ENCODE measurements at regions not wholly inside any gene's neighbourhood (a gene's known extent, or its start where the extent isn't known, plus 50 kb on each side); places are given as distances from the start of the nearest gene placed in this dataset.
"Not testable (repeated sequence)": the region's sequence is repeated elsewhere in the genome, so short reads cannot be mapped to it uniquely, and the experiment has no call there.

DNA sequence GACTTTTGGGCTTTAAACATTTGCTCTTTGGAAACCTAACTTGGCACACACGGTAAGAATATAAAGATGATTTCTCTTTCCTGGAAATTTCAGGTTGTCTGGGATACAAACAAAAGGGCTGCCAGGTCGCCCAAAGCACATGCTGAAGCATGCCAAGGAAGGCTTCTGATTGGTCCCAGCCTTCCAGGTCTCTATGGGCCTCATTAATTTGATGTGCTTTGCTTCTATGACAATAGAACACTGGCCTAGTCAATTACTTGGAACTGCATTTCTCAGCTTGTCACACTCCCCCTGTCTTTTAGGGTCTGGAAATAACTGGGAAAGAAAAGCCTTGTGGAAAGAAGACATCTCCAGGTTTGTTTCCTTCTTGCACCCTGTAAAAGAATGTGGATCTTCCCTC lies 228.9 kb downstream of the ADCYAP1 start:
- DNase-seq (ENCODE audit: insufficient read length, low spot score) (no peak), FAIRE-seq (no peak)
- TF ChIP-seq, protein P1, sequence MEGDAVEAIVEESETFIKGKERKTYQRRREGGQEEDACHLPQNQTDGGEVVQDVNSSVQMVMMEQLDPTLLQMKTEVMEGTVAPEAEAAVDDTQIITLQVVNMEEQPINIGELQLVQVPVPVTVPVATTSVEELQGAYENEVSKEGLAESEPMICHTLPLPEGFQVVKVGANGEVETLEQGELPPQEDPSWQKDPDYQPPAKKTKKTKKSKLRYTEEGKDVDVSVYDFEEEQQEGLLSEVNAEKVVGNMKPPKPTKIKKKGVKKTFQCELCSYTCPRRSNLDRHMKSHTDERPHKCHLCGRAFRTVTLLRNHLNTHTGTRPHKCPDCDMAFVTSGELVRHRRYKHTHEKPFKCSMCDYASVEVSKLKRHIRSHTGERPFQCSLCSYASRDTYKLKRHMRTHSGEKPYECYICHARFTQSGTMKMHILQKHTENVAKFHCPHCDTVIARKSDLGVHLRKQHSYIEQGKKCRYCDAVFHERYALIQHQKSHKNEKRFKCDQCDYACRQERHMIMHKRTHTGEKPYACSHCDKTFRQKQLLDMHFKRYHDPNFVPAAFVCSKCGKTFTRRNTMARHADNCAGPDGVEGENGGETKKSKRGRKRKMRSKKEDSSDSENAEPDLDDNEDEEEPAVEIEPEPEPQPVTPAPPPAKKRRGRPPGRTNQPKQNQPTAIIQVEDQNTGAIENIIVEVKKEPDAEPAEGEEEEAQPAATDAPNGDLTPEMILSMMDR (IDR thresholded peaks at IDR 0.05; ENCODE audit: insufficient read depth, missing control alignments) = no peak

DNA sequence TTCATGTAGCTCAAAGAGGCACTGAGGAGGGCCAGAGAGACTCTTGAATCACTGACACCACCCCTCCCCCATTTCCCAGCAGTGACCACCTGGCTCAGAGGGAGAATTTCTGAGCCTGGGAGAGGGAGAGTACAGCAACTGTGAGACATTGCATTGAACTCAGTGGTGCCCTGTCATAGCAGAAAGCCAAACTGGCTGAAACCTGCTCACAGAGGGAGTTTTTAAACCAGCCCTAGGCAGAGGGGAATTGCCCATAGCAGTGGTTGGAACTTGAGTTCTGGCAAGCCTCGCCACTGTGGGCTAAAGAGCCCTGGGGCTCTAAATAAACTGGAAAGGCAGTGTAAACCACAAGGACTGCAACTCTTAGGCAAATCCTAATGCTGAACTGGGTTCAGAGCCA lies 243.1 kb downstream of the ADCYAP1 start:
- no peak for DNase-seq (ENCODE audit: insufficient read length, low spot score)
- FAIRE-seq = no peak
- TF ChIP-seq, protein P1 (IDR thresholded peaks at IDR 0.05; ENCODE audit: insufficient read depth, missing control alignments) = no peak

DNA sequence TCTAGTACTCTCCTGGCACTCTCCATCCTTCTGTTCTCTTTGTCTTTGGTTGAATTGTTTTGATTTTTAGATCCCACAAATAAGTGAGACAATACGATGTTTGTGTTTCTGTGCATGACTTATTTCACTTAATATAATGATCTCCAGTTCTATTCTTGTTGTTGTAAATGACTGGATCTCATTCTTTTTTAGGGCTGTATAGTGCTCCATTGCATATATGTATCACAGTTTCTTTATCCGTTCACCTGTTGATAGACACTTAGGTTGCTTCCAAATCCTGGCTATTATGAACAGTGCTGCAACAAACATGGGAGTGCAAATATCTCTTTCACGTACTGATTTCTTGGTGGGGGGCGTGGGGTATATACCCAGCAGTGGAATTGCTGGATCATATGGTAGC lies 245.0 kb downstream of the ADCYAP1 start:
- FAIRE-seq (no peak), DNase-seq (ENCODE audit: insufficient read length, low spot score) (no peak)
- TF ChIP-seq, protein P1 (IDR thresholded peaks at IDR 0.05; ENCODE audit: insufficient read depth, missing control alignments) = no peak

DNA sequence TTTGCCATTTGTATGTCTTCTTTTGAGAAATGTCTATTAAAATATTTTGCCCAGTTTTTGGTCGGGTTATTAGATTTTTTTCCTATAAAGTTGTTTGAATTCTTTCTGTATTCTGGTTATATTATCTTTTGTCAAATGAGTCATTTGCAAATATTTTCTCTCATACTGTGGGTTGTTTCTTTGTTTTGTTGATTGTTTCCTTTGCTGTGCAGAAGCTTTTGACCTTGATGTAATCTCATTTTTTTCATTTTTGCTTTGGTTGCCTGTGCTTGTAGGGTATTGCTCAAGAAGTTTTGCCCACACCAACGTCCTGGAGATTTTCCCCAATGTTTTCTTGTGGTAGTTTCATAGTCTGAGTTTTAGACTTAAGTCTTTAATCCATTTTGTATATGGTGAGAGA lies 245.7 kb downstream of the ADCYAP1 start:
- FAIRE-seq (peak; percentile 81), DNase-seq (ENCODE audit: insufficient read length, low spot score) (no peak)
- TF ChIP-seq, protein P1 (IDR thresholded peaks at IDR 0.05; ENCODE audit: insufficient read depth, missing control alignments) = no peak

DNA sequence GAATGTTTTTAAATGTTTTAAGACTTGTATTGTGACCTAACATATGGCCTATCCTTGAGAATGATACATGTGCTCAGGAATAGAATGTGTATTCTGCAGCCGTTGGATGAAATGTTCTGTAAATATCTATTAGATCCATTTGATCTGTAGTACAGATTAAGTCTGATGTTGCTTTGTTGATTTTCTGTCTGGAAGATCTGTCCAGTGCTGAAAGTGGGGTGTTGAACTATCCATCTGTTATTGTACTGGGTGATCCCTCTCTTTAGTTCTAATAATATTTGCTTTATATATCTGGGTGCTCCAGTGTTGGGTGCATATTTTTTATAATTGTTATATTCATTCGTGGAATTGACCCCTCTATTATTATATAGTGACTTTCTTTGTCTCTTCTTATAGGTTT lies 248.3 kb downstream of the ADCYAP1 start:
- DNase-seq (ENCODE audit: insufficient read length, low spot score); FAIRE-seq: not testable (repeated sequence)

DNA sequence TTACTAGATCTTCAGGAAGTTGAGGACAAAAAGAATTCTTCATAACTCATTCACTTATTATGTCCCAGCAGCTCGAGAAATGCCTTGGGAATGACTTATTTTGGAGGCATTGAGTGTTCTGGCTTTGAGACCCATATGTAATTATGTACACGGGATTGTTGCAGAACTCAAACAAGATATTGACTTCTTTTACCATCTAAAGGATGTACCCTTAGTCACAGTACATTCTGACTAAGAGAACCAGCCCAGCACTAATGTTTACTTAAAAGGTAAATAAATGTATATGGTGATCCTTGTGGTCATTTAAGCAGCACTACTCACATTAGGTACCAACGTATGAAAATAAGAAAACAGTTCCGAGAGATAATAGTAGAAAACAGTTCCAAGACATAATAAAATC lies 268.9 kb downstream of the ADCYAP1 start:
- TF ChIP-seq, protein P1 (IDR thresholded peaks at IDR 0.05; ENCODE audit: insufficient read depth, missing control alignments) = no peak
- FAIRE-seq (no peak), DNase-seq (ENCODE audit: insufficient read length, low spot score) (no peak)

DNA sequence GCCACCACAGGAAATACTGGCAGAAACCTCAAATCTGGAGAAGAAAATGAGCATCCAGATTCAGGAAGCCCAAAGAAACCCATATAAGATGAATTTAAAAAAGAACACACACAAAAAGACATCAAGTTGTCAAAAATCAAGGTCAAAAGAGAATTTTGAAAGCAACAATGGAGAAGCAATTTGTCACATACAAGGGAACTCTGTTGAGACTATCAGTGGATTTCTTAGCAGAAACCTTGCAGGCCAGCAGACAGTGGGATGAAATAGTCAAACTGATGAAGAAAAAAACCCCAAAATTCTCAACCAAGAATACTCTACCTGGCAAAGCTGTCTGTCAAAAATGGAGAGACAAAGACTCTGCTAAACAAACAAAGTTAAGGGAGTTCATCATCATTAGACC lies 272.6 kb downstream of the ADCYAP1 start:
- no peak for DNase-seq (ENCODE audit: insufficient read length, low spot score)
- FAIRE-seq = peak; percentile 41
- TF ChIP-seq, protein P1 (IDR thresholded peaks at IDR 0.05; ENCODE audit: insufficient read depth, missing control alignments) = no peak

DNA sequence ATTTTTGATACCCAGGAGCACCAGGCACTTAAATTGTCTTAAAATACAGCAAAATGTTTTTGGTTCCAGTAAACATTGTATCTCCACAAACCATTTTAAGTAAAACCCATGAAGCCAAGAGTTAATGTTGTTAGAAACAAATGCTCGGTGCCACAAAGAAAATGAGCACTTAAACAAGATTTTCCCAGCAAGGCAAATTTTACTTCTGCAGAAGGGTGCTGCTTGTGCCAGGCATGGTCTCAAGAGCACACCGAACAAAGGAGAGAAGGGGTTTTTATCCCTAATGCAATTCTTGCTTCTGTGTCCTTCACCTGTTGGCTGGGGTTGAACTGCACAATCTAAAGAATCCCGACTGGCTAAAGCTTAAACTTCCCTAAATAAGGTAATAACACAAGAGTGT lies 286.7 kb downstream of the ADCYAP1 start:
- FAIRE-seq = no peak
- DNase-seq (ENCODE audit: insufficient read length, low spot score) = no peak
- TF ChIP-seq, protein P1 (IDR thresholded peaks at IDR 0.05; ENCODE audit: insufficient read depth, missing control alignments) = no peak

Measured in D721Med (cell line).